Endothelial cell of umbilical vein (primary cell): ENCODE measurements at regions not wholly inside any gene's neighbourhood (a gene's known extent, or its start where the extent isn't known, plus 50 kb on each side); places are given as distances from the start of the nearest gene placed in this dataset.
A peak's percentile ranks its signal among the peaks of the same experiment; 100 is the strongest.

ENCODE experiments used
- BruUV-seq: library from RNA; stranded (reverse); fragments of 400-500 nt; replicated peaks from 2 replicates; lab custom pipeline; 2021; lab: Mats Ljungman, UMichigan
- CTCF ChIA-PET: fragments of 300-600, 350-600 bp; sonication (Branson Sonifier 250); formaldehyde crosslinking; loops from one replicate; lab custom pipeline; 2021; ENCODE audit warnings: antibody characterized with exemption, inconsistent platforms; lab: Charles Lee
- POLR2A ChIA-PET: fragments of 300-600, 350-600 bp; sonication (Branson Sonifier 250); formaldehyde crosslinking; loops from one replicate; lab custom pipeline; 2021; ENCODE audit warnings: antibody characterized with exemption, inconsistent platforms; lab: Charles Lee
- DNase-seq: peaks from one replicate; pipeline ENCODE4 v3.0.0-alpha.2; 2011; ENCODE audit warnings: low read depth, low spot score
- FAIRE-seq: peaks from 2 replicates; lab custom pipeline; 2011; peaks lifted over from hg19 to GRCh38; lab: Jason Lieb, UNC
- H2AFZ ChIP-seq: 2 replicates; pipeline ENCODE4 v1.6.0; 2012; ENCODE audit warnings: low read depth, low read length, control low read depth, inconsistent platforms
- H3K27ac ChIP-seq: 2 replicates; pipeline ENCODE4 v1.5.1; 2011; ENCODE audit warnings: low read depth, mild to moderate bottlenecking, control low read depth, low read length, moderate library complexity; ENCODE audit not compliant: insufficient read depth
- H3K27me3 ChIP-seq, 2 experiments: 2 replicates each; pipeline versions ENCODE4 v1.6.0 to v1.6.1; 2011; ENCODE audit warnings: low read length in 2 of 2, mixed read lengths in 1 of 2; ENCODE audit not compliant: control insufficient read depth in 2 of 2, insufficient read depth in 2 of 2
- H3K36me3 ChIP-seq, 2 experiments: 2 replicates in 1 of 2; 3 replicates in 1 of 2; pipeline ENCODE4 v1.5.1; 2011; ENCODE audit warnings: low read length in 2 of 2, mild to moderate bottlenecking in 1 of 2, moderate library complexity in 1 of 2; ENCODE audit not compliant: control insufficient read depth in 2 of 2, insufficient read depth in 2 of 2; ENCODE audit errors: extremely low read depth in 1 of 2
- H3K4me1 ChIP-seq: 3 replicates; pipeline ENCODE4 v1.5.1; 2011; ENCODE audit warnings: mild to moderate bottlenecking, low read length; ENCODE audit not compliant: control insufficient read depth, insufficient read depth; ENCODE audit errors: extremely low read depth
- H3K4me2 ChIP-seq: 2 replicates; pipeline ENCODE4 v1.6.1; 2011; ENCODE audit warnings: low read length, control low read depth, mixed read lengths; ENCODE audit not compliant: insufficient read depth
- H3K4me3 ChIP-seq, 3 experiments: fragments of 200-600 bp in 1 of 3; sonication (generic), shearing (Covaris generic) in 1 of 3; replicated peaks in 1 of 3; 2 replicates each; pipeline ENCODE4 v1.5.1; 2011 to 2016; ENCODE audit warnings: control low read depth in 3 of 3, low read length in 3 of 3, mild to moderate bottlenecking in 2 of 3, inconsistent platforms in 1 of 3, low read depth in 1 of 3, moderate library complexity in 1 of 3; ENCODE audit not compliant: insufficient read depth in 1 of 3
- H3K79me2 ChIP-seq: 2 replicates; pipeline ENCODE4 v1.6.0; 2012; ENCODE audit warnings: low read length, inconsistent platforms; ENCODE audit not compliant: control insufficient read depth, insufficient read depth
- H3K9ac ChIP-seq: replicated peaks from 2 replicates; pipeline ENCODE3; 2011; ENCODE audit warnings: low read length, control low read depth; ENCODE audit not compliant: insufficient read depth; ENCODE audit errors: extremely low read depth
- H3K9me1 ChIP-seq: replicated peaks from 3 replicates; pipeline ENCODE4 v1.6.0; 2011; ENCODE audit warnings: mild to moderate bottlenecking, low read length; ENCODE audit not compliant: control insufficient read depth, insufficient read depth; ENCODE audit errors: extremely low read depth
- H3K9me3 ChIP-seq: replicated peaks from 2 replicates; pipeline ENCODE4 v1.5.1; 2012; ENCODE audit warnings: low read length, inconsistent platforms; ENCODE audit not compliant: control insufficient read depth, insufficient read depth
- H4K20me1 ChIP-seq: replicated peaks from 2 replicates; pipeline ENCODE3; 2011; ENCODE audit warnings: mild to moderate bottlenecking, low read length; ENCODE audit not compliant: control insufficient read depth, insufficient read depth; ENCODE audit errors: extremely low read depth
- FOS ChIP-seq: IDR thresholded peaks from 2 replicates; pipeline ENCODE4 v1.6.1; 2011; ENCODE audit warnings: mild to moderate bottlenecking, low read length, moderate library complexity, borderline replicate concordance; ENCODE audit not compliant: insufficient read depth
- JUN ChIP-seq: IDR thresholded peaks from 2 replicates; pipeline ENCODE4 v1.6.1; 2011; ENCODE audit warnings: borderline replicate concordance, low read depth; ENCODE audit not compliant: insufficient read length, insufficient read depth
- POLR2AphosphoS5 ChIP-seq: IDR thresholded peaks from 2 replicates; pipeline ENCODE4 v1.6.1; 2012; ENCODE audit warnings: low read depth, mild to moderate bottlenecking, control low read depth, low read length, moderate library complexity; ENCODE audit not compliant: insufficient read depth
- dilution Hi-C: fragments of 300-500 bp; cut with MboI; formaldehyde crosslinking; loops from one replicate; pipeline ENCODE4 v1.15.0; 2019; ENCODE audit warnings: low sequenced_read_pairs; ENCODE audit not compliant: extremely low pct_ligation_motif_present
- intact Hi-C: fragments of 100-400 bp; cut with micrococcal nuclease; formaldehyde crosslinking; loops from one replicate; pipeline ENCODE4 v1.10.0; 2022

GRCh38 chr2:188042412-188042811 lies 249.3 kb upstream of the GULP1 start:
- Histone ChIP-seq H3K9ac (no peak overlapping the region), H3K4me2 (no peak overlapping the region), H3K9me1 (no peaks in the 10 kb centered on the region), H3K27me3 (no peaks in the 10 kb centered on the region), H2AFZ (no peak overlapping the region), H3K79me2 (no peaks in the 10 kb centered on the region), H3K9me3 (no peaks in the 10 kb centered on the region), H3K27ac (no peak overlapping the region), H4K20me1 (no peaks in the 10 kb centered on the region), H3K4me1 (no peaks in the 10 kb centered on the region), H3K36me3 (no peaks in the 10 kb centered on the region), H3K4me3 (no peak overlapping the region)
- intact Hi-C loops = no loop called here
- FAIRE-seq (no peak), DNase-seq (peak; percentile 30)
- TF ChIP-seq FOS = peak; percentile 14
- TF ChIP-seq POLR2AphosphoS5 = no peak
- no TSS peak for BruUV-seq
- dilution Hi-C loops = no loop called here
- POLR2A ChIA-PET = no interaction called here
- CTCF ChIA-PET = no interaction called here

- POLR2A ChIA-PET = no interaction called here
- H3K79me2 ChIP-seq = no peaks in the 10 kb centered on the region
These were observed 246.7 kb upstream of the GULP1 start for GRCh38 chr2:188045016-188045415.

More at GRCh38 chr2:188045016-188045415, 246.7 kb upstream of the GULP1 start:
- H3K9me3 ChIP-seq = no peaks in the 10 kb centered on the region
- CTCF ChIA-PET = interaction anchor here (0.7 kb wide), 1 partner anchor 67 kb away, joined by 3 read pairs; no protein-coding TSS in a partner anchor
- no peak overlapping the region for H3K9ac ChIP-seq
- H3K36me3 ChIP-seq = no peaks in the 10 kb centered on the region
- no peak overlapping the region for H3K4me3 ChIP-seq
- BruUV-seq = no TSS peak
- intact Hi-C loops (no loop called here), dilution Hi-C loops (no loop called here)
- H4K20me1 ChIP-seq = no peaks in the 10 kb centered on the region
- no peak overlapping the region for H3K27ac ChIP-seq
- no peak for FAIRE-seq
- no peaks in the 10 kb centered on the region for H3K27me3 ChIP-seq
- no peaks in the 10 kb centered on the region for H3K9me1 ChIP-seq
- no peak for TF ChIP-seq JUN
- H3K4me2 ChIP-seq = no peak overlapping the region
- no peaks in the 10 kb centered on the region for H3K4me1 ChIP-seq
- no peak overlapping the region for H2AFZ ChIP-seq
- no peak for DNase-seq
